NCI-H748 (cell line): ENCODE measurements at regions not wholly inside any gene's neighbourhood (a gene's known extent, or its start where the extent isn't known, plus 50 kb on each side); places are given as distances from the start of the nearest gene placed in this dataset.
"Not testable (repeated sequence)": the region's sequence is repeated elsewhere in the genome, so short reads cannot be mapped to it uniquely, and the experiment has no call there.

ENCODE experiments used
- DNase-seq: peaks from one replicate; lab custom pipeline; 2025; ENCODE audit not compliant: unreplicated experiment; lab: John Stamatoyannopoulos, UW

GRCh38 chr1:112093372-112093694 lies 103.9 kb upstream of the KCND3 start:
- no peak for DNase-seq

GRCh38 chr1:112099979-112100378 lies 110.5 kb upstream of the KCND3 start:
- DNase-seq, result no peak

- no peak for DNase-seq
These were observed 116.1 kb upstream of the KCND3 start for GRCh38 chr1:112105557-112105956.

- no peak for DNase-seq
These were observed 120.6 kb upstream of the KCND3 start for GRCh38 chr1:112110031-112110430.

- no peak for DNase-seq
These were observed 122.3 kb upstream of the KCND3 start for GRCh38 chr1:112111734-112112133.

- DNase-seq, result peak; percentile 58
These were observed 125.1 kb upstream of the KCND3 start for GRCh38 chr1:112114540-112114939.

- no peak for DNase-seq
These were observed 137.1 kb upstream of the KCND3 start for GRCh38 chr1:112126598-112126997.

- not testable (repeated sequence) for DNase-seq
These were observed 138.1 kb upstream of the KCND3 start for GRCh38 chr1:112127606-112128005.

GRCh38 chr1:112133487-112133886 lies 144.0 kb upstream of the KCND3 start:
- no peak for DNase-seq

- DNase-seq, result no peak
These were observed 151.3 kb upstream of the KCND3 start for GRCh38 chr1:112140743-112141142.

- no peak for DNase-seq
These were observed 151.8 kb upstream of the KCND3 start for GRCh38 chr1:112141301-112141700.

GRCh38 chr1:112141923-112142322 lies 152.5 kb upstream of the KCND3 start:
- no peak for DNase-seq

GRCh38 chr1:112143871-112144441 lies 154.5 kb upstream of the KCND3 start:
- DNase-seq, result no peak

GRCh38 chr1:112144733-112145426 lies 155.4 kb upstream of the KCND3 start:
- no peak for DNase-seq

- peak; percentile 70 for DNase-seq
These were observed 156.8 kb upstream of the KCND3 start for GRCh38 chr1:112146201-112146715.

- DNase-seq, result not testable (repeated sequence)
These were observed 170.7 kb upstream of the KCND3 start for GRCh38 chr1:112160214-112160613.

GRCh38 chr1:112165375-112165774 lies 175.9 kb upstream of the KCND3 start:
- DNase-seq, result no peak

- no peak for DNase-seq
These were observed 180.0 kb upstream of the KCND3 start for GRCh38 chr1:112169517-112169916.

GRCh38 chr1:112172294-112172882 lies 182.9 kb upstream of the KCND3 start:
- no peak for DNase-seq

GRCh38 chr1:112177314-112177713 lies 187.8 kb upstream of the KCND3 start:
- DNase-seq, result no peak

GRCh38 chr1:112188611-112189010 lies 199.1 kb upstream of the KCND3 start:
- peak; percentile 51 for DNase-seq

- no peak for DNase-seq
These were observed 199.9 kb upstream of the CTTNBP2NL start for GRCh38 chr1:112196008-112196588.
